Naive thymus-derived CD8-positive, alpha-beta T cell (primary cell): ENCODE measurements at regions not wholly inside any gene's neighbourhood (a gene's known extent, or its start where the extent isn't known, plus 50 kb on each side); places are given as distances from the start of the nearest gene placed in this dataset.

Experiments used
- ATAC-seq, 2 donors: fragments of 150-1000 bp; cut with Tn5 transposase in 1 of 2; sonication (Bioruptor Pico), chemical (Tn5 transposase) in 1 of 2; 1 replicate in 1 of 2; 2 replicates in 1 of 2; pipeline ENCODE4 v1.10.0; 2021; ENCODE audit warnings: mild to moderate bottlenecking in 2 of 2, moderate library complexity in 2 of 2
- POLR2A ChIA-PET: fragments of 350-600 bp; sonication (Branson Sonifier 250); formaldehyde crosslinking; loops from one replicate; lab custom pipeline; 2021; ENCODE audit warnings: antibody characterized with exemption; lab: Charles Lee
- DNase-seq, 10 donors: peaks; one replicate each; pipeline versions ENCODE4 v3.0.0 to v3.0.0-alpha.2; 2020 to 2022
- H3K27ac Mint-ChIP-seq, 10 donors: one replicate each; pipeline ENCODE4 v1.8.0; 2020 to 2022; ENCODE audit warnings: mild to moderate bottlenecking in 10 of 10, mixed read lengths in 10 of 10, moderate library complexity in 4 of 10, inconsistent platforms in 1 of 10
- H3K27me3 Mint-ChIP-seq, 5 donors: one replicate each; pipeline ENCODE4 v1.8.0; 2021 to 2022; ENCODE audit warnings: mixed read lengths in 5 of 5
- H3K36me3 Mint-ChIP-seq, 3 donors: one replicate each; pipeline ENCODE4 v1.8.0; 2020 to 2022; ENCODE audit warnings: mixed read lengths in 3 of 3, mild to moderate bottlenecking in 2 of 3, inconsistent platforms in 1 of 3
- H3K4me1 Mint-ChIP-seq, 4 donors: one replicate each; pipeline ENCODE4 v1.8.0; 2021 to 2022; ENCODE audit warnings: mixed read lengths in 4 of 4
- H3K4me3 Mint-ChIP-seq, 10 donors: one replicate each; pipeline ENCODE4 v1.8.0; 2020 to 2022; ENCODE audit warnings: mild to moderate bottlenecking in 10 of 10, mixed read lengths in 10 of 10, moderate library complexity in 6 of 10, inconsistent platforms in 1 of 10
- H3K9me3 Mint-ChIP-seq, 9 donors: one replicate each; pipeline ENCODE4 v1.8.0; 2020 to 2022; ENCODE audit warnings: mixed read lengths in 9 of 9, mild to moderate bottlenecking in 3 of 9, inconsistent platforms in 1 of 9, moderate library complexity in 1 of 9

- Mint-ChIP-seq H3K9me3 (peaks cover 0 to 20% (median 3%) of the 10 kb centered on the region in 9 donors), H3K27ac (no peak overlapping the region), H3K4me3 (no peak overlapping the region), H3K36me3 (no peaks in the 10 kb centered on the region), H3K27me3 (peaks cover 0 to 7% (median 2%) of the 10 kb centered on the region in 5 donors), H3K4me1 (no peaks in the 10 kb centered on the region)
- DNase-seq: no peak
- POLR2A ChIA-PET: no interaction called here
- no peak for ATAC-seq
Observed at GRCh38 chr4:182090186-182090585, 153.0 kb upstream of the TENM3 start.

DNA sequence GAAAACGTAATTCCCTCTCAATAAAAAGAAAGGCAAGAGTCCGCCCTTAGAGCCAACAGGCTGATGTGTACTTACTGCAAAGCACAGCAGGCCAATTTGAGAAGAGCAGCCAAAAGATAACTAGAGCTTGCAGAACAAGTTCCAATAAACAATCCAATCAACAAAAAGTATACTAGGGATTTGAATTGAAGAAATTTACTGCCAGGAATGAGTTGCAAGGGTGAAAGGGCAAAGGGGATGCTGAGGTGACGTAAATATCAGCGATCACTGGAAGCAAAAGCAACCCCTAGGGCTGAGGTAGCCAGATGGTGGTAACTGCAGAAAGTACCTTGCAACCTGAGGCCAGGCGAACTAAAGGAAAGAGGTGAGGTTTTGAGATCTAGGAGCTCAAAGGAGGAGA, 152.1 kb upstream of the TENM3 start:
- ATAC-seq (no peak), DNase-seq (no peak)
- POLR2A ChIA-PET: no interaction called here
- no peak overlapping the region for H3K4me3 Mint-ChIP-seq
- H3K9me3 Mint-ChIP-seq: peaks cover 0 to 25% (median 3%) of the 10 kb centered on the region in 9 donors
- H3K27ac Mint-ChIP-seq: no peak overlapping the region
- H3K27me3 Mint-ChIP-seq: peaks cover 0 to 7% (median 2%) of the 10 kb centered on the region in 5 donors
- no peaks in the 10 kb centered on the region for H3K36me3 Mint-ChIP-seq
- H3K4me1 Mint-ChIP-seq: no peaks in the 10 kb centered on the region

DNA sequence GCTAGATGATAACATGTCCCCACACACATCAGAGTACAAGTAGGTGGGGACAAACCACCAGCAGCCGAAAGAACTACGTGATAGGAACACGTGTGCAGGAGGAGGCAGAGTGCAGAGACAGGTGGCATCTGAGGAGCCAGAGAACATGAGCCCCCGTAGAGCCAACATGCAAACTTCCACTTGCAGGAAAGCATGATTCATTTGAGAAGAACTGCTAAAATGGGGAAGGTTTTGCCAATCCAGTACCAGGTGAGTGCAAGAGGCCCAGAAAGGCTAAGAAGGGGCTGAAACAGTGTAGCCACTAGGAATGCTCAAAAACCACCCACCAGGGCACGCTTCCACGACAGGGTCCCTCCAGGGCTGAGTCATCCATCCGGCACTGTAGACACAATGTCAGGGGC, 149.8 kb upstream of the TENM3 start:
- ATAC-seq: no peak

GRCh38 chr4:182093935-182094334, 149.3 kb upstream of the TENM3 start:
- Mint-ChIP-seq H3K4me3 (no peak overlapping the region), H3K4me1 (no peaks in the 10 kb centered on the region), H3K27me3 (peaks cover 0 to 7% (median 2%) of the 10 kb centered on the region in 5 donors), H3K27ac (no peak overlapping the region), H3K36me3 (no peaks in the 10 kb centered on the region), H3K9me3 (peaks cover 0 to 33% (median 6%) of the 10 kb centered on the region in 9 donors)
- POLR2A ChIA-PET: no interaction called here
- DNase-seq (no peak), ATAC-seq (no peak)

More for the DNA sequence above, 149.8 kb upstream of the TENM3 start:
- POLR2A ChIA-PET: no interaction called here
- H3K4me1 Mint-ChIP-seq: no peaks in the 10 kb centered on the region
- no peak for DNase-seq
- H3K36me3 Mint-ChIP-seq: no peaks in the 10 kb centered on the region
- H3K9me3 Mint-ChIP-seq: peaks cover 0 to 30% (median 6%) of the 10 kb centered on the region in 9 donors
- H3K4me3 Mint-ChIP-seq: no peak overlapping the region
- H3K27me3 Mint-ChIP-seq: peaks cover 0 to 7% (median 2%) of the 10 kb centered on the region in 5 donors
- H3K27ac Mint-ChIP-seq: no peak overlapping the region

DNA sequence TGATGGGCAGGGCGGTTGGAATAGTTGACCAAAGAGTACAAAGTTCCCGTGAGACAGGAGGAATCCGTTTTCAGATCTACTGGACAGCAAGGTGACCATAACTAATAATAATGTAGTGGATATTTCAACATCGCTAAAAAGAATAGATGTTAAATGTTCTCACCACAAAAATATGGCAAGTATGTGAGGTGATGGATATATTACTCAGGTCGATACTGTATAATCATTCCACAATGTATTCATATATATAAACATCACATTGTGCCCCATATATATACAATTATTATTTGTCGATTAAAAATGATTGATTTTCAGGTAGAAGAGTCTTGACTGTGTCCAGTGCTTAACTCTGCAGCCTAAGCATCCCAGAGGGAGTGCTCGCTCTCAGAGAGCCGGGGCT, 141.6 kb upstream of the TENM3 start:
- DNase-seq: no peak

GRCh38 chr4:182102576-182102975, 140.6 kb upstream of the TENM3 start:
- ATAC-seq (no peak), DNase-seq (no peak)
- Mint-ChIP-seq H3K9me3 (peaks cover 0 to 16% (median 3%) of the 10 kb centered on the region in 9 donors), H3K27ac (no peak overlapping the region), H3K4me1 (no peaks in the 10 kb centered on the region), H3K36me3 (no peaks in the 10 kb centered on the region), H3K4me3 (no peak overlapping the region), H3K27me3 (no peaks in the 10 kb centered on the region)
- POLR2A ChIA-PET: no interaction called here

More for the DNA sequence above, 141.6 kb upstream of the TENM3 start:
- Mint-ChIP-seq H3K9me3 (peaks cover 0 to 16% (median 3%) of the 10 kb centered on the region in 9 donors), H3K27me3 (no peaks in the 10 kb centered on the region), H3K36me3 (no peaks in the 10 kb centered on the region), H3K4me1 (no peaks in the 10 kb centered on the region), H3K27ac (no peak overlapping the region), H3K4me3 (no peak overlapping the region)
- no peak for ATAC-seq
- POLR2A ChIA-PET: no interaction called here

DNA sequence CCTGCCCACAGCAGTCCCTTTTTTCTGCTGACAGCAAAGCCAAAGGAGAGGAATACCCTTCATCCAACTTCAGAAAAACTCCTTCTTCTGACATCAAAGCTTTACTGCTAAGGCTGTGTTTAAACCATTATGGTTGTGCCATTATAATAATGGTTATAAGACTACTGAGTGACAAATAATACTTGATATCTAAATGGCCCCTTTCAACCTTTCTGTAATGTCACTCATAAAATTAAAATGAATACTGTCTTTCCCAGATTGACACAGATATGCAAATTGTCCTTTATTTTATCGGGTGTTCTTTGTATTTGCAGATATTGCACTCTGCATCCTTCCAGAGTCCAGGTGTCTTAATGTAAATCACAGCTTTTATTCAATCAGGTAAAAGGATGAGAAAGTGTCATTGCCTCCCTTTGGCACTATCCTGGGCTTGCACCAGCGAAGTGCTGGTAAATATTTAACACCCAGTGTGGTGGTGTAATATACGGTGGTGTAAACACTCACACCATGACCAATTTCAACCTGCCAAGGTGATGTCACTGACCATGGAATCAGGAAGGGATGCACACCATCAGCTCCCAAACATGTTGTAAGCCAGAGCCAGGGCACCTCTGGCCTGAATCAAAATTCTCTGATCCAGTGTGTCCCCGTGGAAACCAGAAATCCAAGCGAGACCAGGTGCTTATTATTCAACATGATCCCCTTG, 139.4 kb upstream of the TENM3 start:
- H3K36me3 Mint-ChIP-seq: no peaks in the 10 kb centered on the region

DNA sequence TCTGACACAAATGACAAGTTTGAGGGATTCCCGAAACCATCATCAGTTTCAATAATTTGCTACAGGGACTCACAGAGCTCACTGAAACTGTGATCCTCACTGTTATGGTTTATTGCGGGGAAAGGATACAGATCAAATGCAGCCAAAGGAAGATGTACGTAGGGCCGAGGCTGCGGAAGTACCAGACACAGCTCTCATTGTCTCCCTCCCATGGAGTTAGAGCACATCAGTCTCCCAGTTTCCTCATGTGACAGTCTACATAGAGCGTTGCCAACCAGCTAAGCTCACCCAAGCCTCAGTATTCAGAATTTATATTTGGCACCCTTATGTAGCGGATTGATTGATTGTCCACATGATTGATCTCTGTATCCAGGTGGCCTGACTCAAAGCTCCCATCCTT, 137.8 kb upstream of the TENM3 start:
- POLR2A ChIA-PET: no interaction called here
- Mint-ChIP-seq H3K4me1 (peaks cover 0 to 1% (median 0%) of the 10 kb centered on the region in 4 donors), H3K9me3 (peaks cover 0 to 2% (median 0%) of the 10 kb centered on the region in 9 donors), H3K4me3 (no peak overlapping the region), H3K36me3 (no peaks in the 10 kb centered on the region), H3K27me3 (no peaks in the 10 kb centered on the region), H3K27ac (no peak overlapping the region)
- no peak for DNase-seq
- ATAC-seq: no peak

More for the DNA sequence above, 139.4 kb upstream of the TENM3 start:
- POLR2A ChIA-PET: no interaction called here
- H3K27ac Mint-ChIP-seq: no peak overlapping the region
- no peak overlapping the region for H3K4me3 Mint-ChIP-seq
- peaks cover 0 to 7% (median 0%) of the 10 kb centered on the region in 9 donors for H3K9me3 Mint-ChIP-seq
- no peak for DNase-seq
- H3K27me3 Mint-ChIP-seq: no peaks in the 10 kb centered on the region
- ATAC-seq: no peak
- no peaks in the 10 kb centered on the region for H3K4me1 Mint-ChIP-seq

DNA sequence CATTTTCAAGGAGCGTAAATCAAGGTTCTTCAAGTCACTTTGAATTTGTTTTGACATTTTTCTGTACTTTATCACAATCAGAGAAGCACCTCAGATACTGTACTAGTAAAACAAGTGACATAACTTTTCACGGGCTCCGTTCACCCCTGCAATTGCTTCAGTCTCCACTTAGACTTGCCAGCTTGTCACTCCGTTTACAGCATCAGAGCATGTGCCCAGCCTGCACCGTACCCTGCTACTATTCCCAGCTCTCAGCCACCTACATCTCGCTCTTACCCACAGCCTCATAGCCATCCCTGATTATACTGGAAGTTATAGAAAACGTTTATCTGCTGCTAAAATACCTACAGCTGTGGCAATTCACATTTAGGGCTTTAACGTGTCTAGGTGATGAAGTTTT, 135.3 kb upstream of the TENM3 start:
- H3K4me3 Mint-ChIP-seq: no peak overlapping the region
- peaks cover 0 to 3% (median 0%) of the 10 kb centered on the region in 5 donors for H3K27me3 Mint-ChIP-seq
- no peaks in the 10 kb centered on the region for H3K36me3 Mint-ChIP-seq
- no peak for ATAC-seq
- POLR2A ChIA-PET: no interaction called here
- H3K9me3 Mint-ChIP-seq: peaks cover 0 to 2% (median 0%) of the 10 kb centered on the region in 9 donors
- DNase-seq: no peak
- no peak overlapping the region for H3K27ac Mint-ChIP-seq
- H3K4me1 Mint-ChIP-seq: peaks cover 0 to 1% (median 0%) of the 10 kb centered on the region in 4 donors

DNA sequence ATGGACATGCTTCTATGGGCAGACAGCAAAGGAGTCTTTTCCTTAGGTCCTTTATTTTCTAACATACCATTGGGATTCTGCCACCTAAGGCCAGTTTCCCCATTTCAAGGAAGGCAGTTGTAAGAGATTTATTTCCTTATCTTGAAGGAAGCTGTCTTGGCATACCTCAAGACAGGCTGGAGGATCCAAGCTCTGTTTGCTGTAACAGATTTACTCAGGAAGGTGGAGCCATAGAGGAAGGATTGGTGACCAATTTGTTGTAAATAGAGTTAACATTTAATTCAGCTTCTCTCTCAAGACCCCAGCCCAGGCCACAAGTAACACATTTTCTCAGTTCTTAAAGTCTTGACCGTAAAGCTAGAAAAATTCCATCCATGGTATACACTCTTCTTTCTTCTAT, 131.6 kb upstream of the TENM3 start:
- peaks cover 0 to 3% (median 0%) of the 10 kb centered on the region in 9 donors for H3K9me3 Mint-ChIP-seq
- peaks cover 0 to 4% (median 0%) of the 10 kb centered on the region in 5 donors for H3K27me3 Mint-ChIP-seq
- H3K27ac Mint-ChIP-seq: no peak overlapping the region
- POLR2A ChIA-PET: no interaction called here
- H3K36me3 Mint-ChIP-seq: no peaks in the 10 kb centered on the region
- DNase-seq (no peak), ATAC-seq (no peak)
- no peak overlapping the region for H3K4me3 Mint-ChIP-seq
- peaks cover 0 to 1% (median 0%) of the 10 kb centered on the region in 4 donors for H3K4me1 Mint-ChIP-seq

DNA sequence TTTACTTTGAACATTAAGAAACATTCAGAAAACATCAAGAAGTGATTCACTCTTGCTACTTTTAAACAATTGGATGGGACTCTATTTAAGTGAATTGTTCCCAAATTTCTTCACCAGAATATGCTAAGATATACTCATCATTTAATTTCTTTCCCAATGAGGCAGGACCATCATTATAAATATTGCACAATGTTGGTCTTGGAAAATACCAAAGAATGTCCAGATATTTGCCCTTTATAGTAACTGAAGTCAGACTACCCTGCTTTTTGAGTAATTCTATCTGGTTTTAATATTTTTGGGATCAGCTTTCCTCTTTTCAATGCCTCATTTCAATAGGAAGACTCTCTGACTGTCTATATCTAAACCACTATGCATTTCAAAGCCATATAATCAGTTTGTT, 129.4 kb upstream of the TENM3 start:
- no peaks in the 10 kb centered on the region for H3K36me3 Mint-ChIP-seq
- peaks cover 0 to 10% (median 3%) of the 10 kb centered on the region in 9 donors for H3K9me3 Mint-ChIP-seq
- no peak for DNase-seq
- peaks cover 0 to 4% (median 0%) of the 10 kb centered on the region in 5 donors for H3K27me3 Mint-ChIP-seq
- peaks cover 0 to 1% (median 0%) of the 10 kb centered on the region in 4 donors for H3K4me1 Mint-ChIP-seq
- ATAC-seq: no peak
- POLR2A ChIA-PET: no interaction called here
- H3K27ac Mint-ChIP-seq: no peak overlapping the region
- H3K4me3 Mint-ChIP-seq: no peak overlapping the region

- ATAC-seq (no peak), DNase-seq (no peak)
- peaks cover 0 to 14% (median 0%) of the 10 kb centered on the region in 3 donors for H3K36me3 Mint-ChIP-seq
- POLR2A ChIA-PET: no interaction called here
- H3K9me3 Mint-ChIP-seq: peaks cover 14 to 38% (median 21%) of the 10 kb centered on the region in 9 donors
- no peak overlapping the region for H3K4me3 Mint-ChIP-seq
- H3K27ac Mint-ChIP-seq: no peak overlapping the region
- H3K27me3 Mint-ChIP-seq: peaks cover 0 to 5% (median 3%) of the 10 kb centered on the region in 5 donors
- no peaks in the 10 kb centered on the region for H3K4me1 Mint-ChIP-seq
Observed at GRCh38 chr4:182124359-182124758, 118.8 kb upstream of the TENM3 start.

GRCh38 chr4:182126096-182126495, 117.1 kb upstream of the TENM3 start:
- no peak for ATAC-seq
- POLR2A ChIA-PET: no interaction called here
- Mint-ChIP-seq H3K27ac (no peak overlapping the region), H3K4me3 (no peak overlapping the region), H3K27me3 (peaks cover 0 to 3% (median 0%) of the 10 kb centered on the region in 5 donors), H3K36me3 (peaks cover 0 to 10% (median 0%) of the 10 kb centered on the region in 3 donors), H3K9me3 (peaks cover 5 to 26% (median 15%) of the 10 kb centered on the region in 9 donors), H3K4me1 (no peaks in the 10 kb centered on the region)
- no peak for DNase-seq
